ENCODE measurements at regions not wholly inside any gene's neighbourhood (a gene's known extent, or its start where the extent isn't known, plus 50 kb on each side); places are given as distances from the start of the nearest gene placed in this dataset.

- DNase-seq (no peak), FAIRE-seq (no peak), ATAC-seq (no peak)
- H3K27ac ChIP-seq = no peak overlapping the region
- no peaks in the 10 kb centered on the region for H3K4me1 ChIP-seq
- no peaks in the 10 kb centered on the region for H3K36me3 ChIP-seq
- WGBS, 2 donors = 51 to 58% methylated on average over 1 of the region's 1 CpG
- H3K27me3 ChIP-seq = no peaks in the 10 kb centered on the region
- no peaks in the 10 kb centered on the region for H3K9me3 ChIP-seq
- TF ChIP-seq, protein P1, sequence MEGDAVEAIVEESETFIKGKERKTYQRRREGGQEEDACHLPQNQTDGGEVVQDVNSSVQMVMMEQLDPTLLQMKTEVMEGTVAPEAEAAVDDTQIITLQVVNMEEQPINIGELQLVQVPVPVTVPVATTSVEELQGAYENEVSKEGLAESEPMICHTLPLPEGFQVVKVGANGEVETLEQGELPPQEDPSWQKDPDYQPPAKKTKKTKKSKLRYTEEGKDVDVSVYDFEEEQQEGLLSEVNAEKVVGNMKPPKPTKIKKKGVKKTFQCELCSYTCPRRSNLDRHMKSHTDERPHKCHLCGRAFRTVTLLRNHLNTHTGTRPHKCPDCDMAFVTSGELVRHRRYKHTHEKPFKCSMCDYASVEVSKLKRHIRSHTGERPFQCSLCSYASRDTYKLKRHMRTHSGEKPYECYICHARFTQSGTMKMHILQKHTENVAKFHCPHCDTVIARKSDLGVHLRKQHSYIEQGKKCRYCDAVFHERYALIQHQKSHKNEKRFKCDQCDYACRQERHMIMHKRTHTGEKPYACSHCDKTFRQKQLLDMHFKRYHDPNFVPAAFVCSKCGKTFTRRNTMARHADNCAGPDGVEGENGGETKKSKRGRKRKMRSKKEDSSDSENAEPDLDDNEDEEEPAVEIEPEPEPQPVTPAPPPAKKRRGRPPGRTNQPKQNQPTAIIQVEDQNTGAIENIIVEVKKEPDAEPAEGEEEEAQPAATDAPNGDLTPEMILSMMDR (IDR thresholded peaks at IDR 0.05) = no peak
- H3K4me3 ChIP-seq = no peak overlapping the region
- intact Hi-C loops (cut with DNase I) = no loop called here
Observed at GRCh38 chr5:62701036-62701435, 122.4 kb downstream of the LRRC70 start.

- WGBS, 2 donors = 27 to 75% methylated on average over 1 of the region's 1 CpG
- H3K4me3 ChIP-seq = no peak overlapping the region
- ATAC-seq = no peak
- H3K36me3 ChIP-seq = no peaks in the 10 kb centered on the region
- no peak overlapping the region for H3K27ac ChIP-seq
- no peaks in the 10 kb centered on the region for H3K4me1 ChIP-seq
- TF ChIP-seq, protein P1 (IDR thresholded peaks at IDR 0.05) = no peak
- no peak for FAIRE-seq
- no peak for DNase-seq
- intact Hi-C loops (cut with DNase I) = no loop called here
- no peaks in the 10 kb centered on the region for H3K27me3 ChIP-seq
- no peaks in the 10 kb centered on the region for H3K9me3 ChIP-seq
Observed at GRCh38 chr5:62698756-62699155, 120.1 kb downstream of the LRRC70 start.

GRCh38 chr5:62695274-62695673 is 116.7 kb downstream of the LRRC70 start:
- no peaks in the 10 kb centered on the region for H3K36me3 ChIP-seq
- TF ChIP-seq, protein P1 (IDR thresholded peaks at IDR 0.05) = no peak
- no peaks in the 10 kb centered on the region for H3K27me3 ChIP-seq
- ATAC-seq (no peak), DNase-seq (no peak), FAIRE-seq (no peak)
- no peak overlapping the region for H3K27ac ChIP-seq
- WGBS, 2 donors = 91 to 98% methylated on average over 3 of the region's 3 CpGs
- intact Hi-C loops (cut with DNase I) = no loop called here
- no peaks in the 10 kb centered on the region for H3K9me3 ChIP-seq
- no peaks in the 10 kb centered on the region for H3K4me1 ChIP-seq
- no peak overlapping the region for H3K4me3 ChIP-seq

GRCh38 chr5:62692946-62693713 is 114.5 kb downstream of the LRRC70 start:
- DNase-seq (no peak), ATAC-seq (no peak), FAIRE-seq (no peak)
- H3K9me3 ChIP-seq = no peaks in the 10 kb centered on the region
- H3K27ac ChIP-seq = no peak overlapping the region
- no peaks in the 10 kb centered on the region for H3K4me1 ChIP-seq
- TF ChIP-seq, protein P1 (IDR thresholded peaks at IDR 0.05) = no peak
- 64 to 69% methylated on average over 5 of the region's 5 CpGs for WGBS, 2 donors
- no peaks in the 10 kb centered on the region for H3K36me3 ChIP-seq
- no peaks in the 10 kb centered on the region for H3K27me3 ChIP-seq
- no peak overlapping the region for H3K4me3 ChIP-seq
- intact Hi-C loops (cut with DNase I) = no loop called here

- FAIRE-seq = no peak
- TF ChIP-seq, protein P1 (IDR thresholded peaks at IDR 0.05) = no peak
- Histone ChIP-seq H3K27me3 (no peaks in the 10 kb centered on the region), H3K9me3 (no peaks in the 10 kb centered on the region), H3K27ac (no peak overlapping the region), H3K4me3 (no peak overlapping the region), H3K4me1 (no peaks in the 10 kb centered on the region), H3K36me3 (no peaks in the 10 kb centered on the region)
- DNase-seq = no peak
- ATAC-seq = no peak
- intact Hi-C loops (cut with DNase I) = no loop called here
- WGBS, 2 donors = 82 to 90% methylated on average over 3 of the region's 3 CpGs
Observed at GRCh38 chr5:62691946-62692345, 113.3 kb downstream of the LRRC70 start.

All from pancreas (tissue), 10 donors.